Thyroid gland (tissue), 4 donors: ENCODE measurements at regions not wholly inside any gene's neighbourhood (a gene's known extent, or its start where the extent isn't known, plus 50 kb on each side); places are given as distances from the start of the nearest gene placed in this dataset.

ENCODE experiments used
- POLR2A ChIP-seq, 2 donors: fragments of 450-650 bp; IDR thresholded peaks; one replicate each; pipeline ENCODE4 v1.6.1; 2017; ENCODE audit warnings: antibody characterized with exemption in 2 of 2, mild to moderate bottlenecking in 2 of 2, moderate library complexity in 1 of 2
- TF ChIP-seq, protein P1 (sequence below), 6 experiments: fragments of 200-600 bp in 3 of 6; fragments of 450-650 bp in 3 of 6; sonication (generic) in 3 of 6; IDR thresholded peaks; one replicate each; pipeline ENCODE4 v1.5.1; 2016 to 2019; ENCODE audit warnings: antibody characterized with exemption in 6 of 6, mild to moderate bottlenecking in 2 of 6, inconsistent platforms in 1 of 6, moderate library complexity in 1 of 6

DNA sequence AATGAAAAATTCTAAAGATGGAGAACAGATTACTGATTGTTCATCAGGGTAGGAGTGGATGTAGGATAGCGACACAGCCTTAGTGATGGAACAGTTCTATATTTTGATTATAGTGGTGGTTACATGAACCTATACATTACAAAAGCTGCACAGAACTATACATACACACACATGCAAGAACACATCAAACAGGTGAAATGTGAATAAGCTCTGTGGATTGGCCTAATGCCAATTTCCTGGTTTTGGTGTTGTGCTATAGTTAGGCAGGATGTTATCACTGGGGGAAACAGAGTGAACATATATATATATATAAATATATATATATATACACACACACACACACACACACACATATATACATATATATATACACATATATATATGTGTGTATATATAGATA is 76.4 kb upstream of the PIK3CG start:
- no peak for TF ChIP-seq POLR2A (IDR thresholded peaks at IDR 0.05)
- TF ChIP-seq, protein P1, sequence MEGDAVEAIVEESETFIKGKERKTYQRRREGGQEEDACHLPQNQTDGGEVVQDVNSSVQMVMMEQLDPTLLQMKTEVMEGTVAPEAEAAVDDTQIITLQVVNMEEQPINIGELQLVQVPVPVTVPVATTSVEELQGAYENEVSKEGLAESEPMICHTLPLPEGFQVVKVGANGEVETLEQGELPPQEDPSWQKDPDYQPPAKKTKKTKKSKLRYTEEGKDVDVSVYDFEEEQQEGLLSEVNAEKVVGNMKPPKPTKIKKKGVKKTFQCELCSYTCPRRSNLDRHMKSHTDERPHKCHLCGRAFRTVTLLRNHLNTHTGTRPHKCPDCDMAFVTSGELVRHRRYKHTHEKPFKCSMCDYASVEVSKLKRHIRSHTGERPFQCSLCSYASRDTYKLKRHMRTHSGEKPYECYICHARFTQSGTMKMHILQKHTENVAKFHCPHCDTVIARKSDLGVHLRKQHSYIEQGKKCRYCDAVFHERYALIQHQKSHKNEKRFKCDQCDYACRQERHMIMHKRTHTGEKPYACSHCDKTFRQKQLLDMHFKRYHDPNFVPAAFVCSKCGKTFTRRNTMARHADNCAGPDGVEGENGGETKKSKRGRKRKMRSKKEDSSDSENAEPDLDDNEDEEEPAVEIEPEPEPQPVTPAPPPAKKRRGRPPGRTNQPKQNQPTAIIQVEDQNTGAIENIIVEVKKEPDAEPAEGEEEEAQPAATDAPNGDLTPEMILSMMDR (IDR thresholded peaks at IDR 0.05), result no peak
